HEK293T (cell line): ENCODE measurements at regions not wholly inside any gene's neighbourhood (a gene's known extent, or its start where the extent isn't known, plus 50 kb on each side); places are given as distances from the start of the nearest gene placed in this dataset.

ENCODE experiments used
- ARNT ChIP-seq: fragments of 450-650 bp; IDR thresholded peaks from 2 replicates; pipeline ENCODE4 v1.6.1; 2017; ENCODE audit warnings: mild to moderate bottlenecking
- BHLHE40 ChIP-seq: fragments of 450-650 bp; IDR thresholded peaks from 2 replicates; pipeline ENCODE4 v1.6.1; 2016; ENCODE audit warnings: mild to moderate bottlenecking, moderate library complexity, borderline replicate concordance
- ELF4 ChIP-seq: fragments of 450-650 bp; IDR thresholded peaks from 2 replicates; pipeline ENCODE4 v1.6.1; 2017; ENCODE audit warnings: antibody characterized with exemption
- FOXA1 ChIP-seq: fragments of 450-650 bp; IDR thresholded peaks from 2 replicates; pipeline ENCODE4 v1.6.1; 2016; ENCODE audit warnings: mild to moderate bottlenecking
- FOXK2 ChIP-seq: fragments of 450-650 bp; IDR thresholded peaks from 2 replicates; pipeline ENCODE4 v1.6.1; 2016; ENCODE audit warnings: mild to moderate bottlenecking
- HDGF ChIP-seq: fragments of 450-650 bp; IDR thresholded peaks from 2 replicates; pipeline ENCODE4 v1.6.1; 2017; ENCODE audit warnings: antibody characterized with exemption, borderline replicate concordance
- LEF1 ChIP-seq: fragments of 450-650 bp; IDR thresholded peaks from 2 replicates; pipeline ENCODE4 v1.6.1; 2017; ENCODE audit warnings: mild to moderate bottlenecking, borderline replicate concordance
- NFRKB ChIP-seq: fragments of 450-650 bp; IDR thresholded peaks from 2 replicates; pipeline ENCODE4 v1.6.1; 2016; ENCODE audit warnings: mild to moderate bottlenecking, moderate library complexity
- SUZ12 ChIP-seq: fragments of 450-650 bp; IDR thresholded peaks from 2 replicates; pipeline ENCODE4 v1.6.1; 2016; ENCODE audit warnings: mild to moderate bottlenecking
- TARDBP ChIP-seq: fragments of 450-650 bp; IDR thresholded peaks from 2 replicates; pipeline ENCODE4 v1.6.1; 2016

DNA sequence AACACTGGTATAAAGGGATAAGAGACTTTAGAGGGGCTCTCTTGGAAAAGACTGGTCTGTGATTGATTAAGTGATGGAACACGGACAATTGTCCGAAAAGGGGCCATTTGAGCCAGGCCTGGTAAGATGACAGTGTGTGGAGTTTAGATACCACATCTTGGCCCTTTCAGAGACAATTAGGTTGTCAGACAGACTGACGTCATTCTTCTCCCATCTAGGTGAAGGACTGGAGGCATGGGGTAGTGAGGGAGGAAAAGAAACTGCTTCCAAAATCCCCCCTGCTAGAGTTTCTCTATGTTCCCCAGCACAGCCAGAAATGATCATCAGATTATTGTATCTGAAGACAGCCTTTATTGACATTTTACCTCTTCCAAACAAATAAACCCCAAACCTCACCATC, 84.8 kb upstream of the MYO3A start:
- TF ChIP-seq SUZ12 (no peak), FOXA1 (no peak), ELF4 (no peak), FOXK2 (no peak), TARDBP (no peak), BHLHE40 (no peak), LEF1 (no peak), NFRKB (no peak), HDGF (no peak), ARNT (no peak)
